Endothelial cell of umbilical vein (primary cell): ENCODE measurements at regions not wholly inside any gene's neighbourhood (a gene's known extent, or its start where the extent isn't known, plus 50 kb on each side); places are given as distances from the start of the nearest gene placed in this dataset.

Experiments used
- BruUV-seq: library from RNA; stranded (reverse); fragments of 400-500 nt; replicated peaks from 2 replicates; lab custom pipeline; 2021; lab: Mats Ljungman, UMichigan
- CTCF ChIA-PET: fragments of 300-600, 350-600 bp; sonication (Branson Sonifier 250); formaldehyde crosslinking; loops from one replicate; lab custom pipeline; 2021; ENCODE audit warnings: antibody characterized with exemption, inconsistent platforms; lab: Charles Lee
- POLR2A ChIA-PET: fragments of 300-600, 350-600 bp; sonication (Branson Sonifier 250); formaldehyde crosslinking; loops from one replicate; lab custom pipeline; 2021; ENCODE audit warnings: antibody characterized with exemption, inconsistent platforms; lab: Charles Lee
- DNase-seq: peaks from one replicate; pipeline ENCODE4 v3.0.0-alpha.2; 2011; ENCODE audit warnings: low read depth, low spot score
- FAIRE-seq: peaks from 2 replicates; lab custom pipeline; 2011; peaks lifted over from hg19 to GRCh38; lab: Jason Lieb, UNC
- H2AFZ ChIP-seq: 2 replicates; pipeline ENCODE4 v1.6.0; 2012; ENCODE audit warnings: low read depth, low read length, control low read depth, inconsistent platforms
- H3K27ac ChIP-seq: 2 replicates; pipeline ENCODE4 v1.5.1; 2011; ENCODE audit warnings: low read depth, mild to moderate bottlenecking, control low read depth, low read length, moderate library complexity; ENCODE audit not compliant: insufficient read depth
- H3K27me3 ChIP-seq, 2 experiments: 2 replicates each; pipeline versions ENCODE4 v1.6.0 to v1.6.1; 2011; ENCODE audit warnings: low read length in 2 of 2, mixed read lengths in 1 of 2; ENCODE audit not compliant: control insufficient read depth in 2 of 2, insufficient read depth in 2 of 2
- H3K36me3 ChIP-seq, 2 experiments: 2 replicates in 1 of 2; 3 replicates in 1 of 2; pipeline ENCODE4 v1.5.1; 2011; ENCODE audit warnings: low read length in 2 of 2, mild to moderate bottlenecking in 1 of 2, moderate library complexity in 1 of 2; ENCODE audit not compliant: control insufficient read depth in 2 of 2, insufficient read depth in 2 of 2; ENCODE audit errors: extremely low read depth in 1 of 2
- H3K4me1 ChIP-seq: 3 replicates; pipeline ENCODE4 v1.5.1; 2011; ENCODE audit warnings: mild to moderate bottlenecking, low read length; ENCODE audit not compliant: control insufficient read depth, insufficient read depth; ENCODE audit errors: extremely low read depth
- H3K4me2 ChIP-seq: 2 replicates; pipeline ENCODE4 v1.6.1; 2011; ENCODE audit warnings: low read length, control low read depth, mixed read lengths; ENCODE audit not compliant: insufficient read depth
- H3K4me3 ChIP-seq, 3 experiments: fragments of 200-600 bp in 1 of 3; sonication (generic), shearing (Covaris generic) in 1 of 3; replicated peaks in 1 of 3; 2 replicates each; pipeline ENCODE4 v1.5.1; 2011 to 2016; ENCODE audit warnings: control low read depth in 3 of 3, low read length in 3 of 3, mild to moderate bottlenecking in 2 of 3, inconsistent platforms in 1 of 3, low read depth in 1 of 3, moderate library complexity in 1 of 3; ENCODE audit not compliant: insufficient read depth in 1 of 3
- H3K79me2 ChIP-seq: 2 replicates; pipeline ENCODE4 v1.6.0; 2012; ENCODE audit warnings: low read length, inconsistent platforms; ENCODE audit not compliant: control insufficient read depth, insufficient read depth
- H3K9ac ChIP-seq: replicated peaks from 2 replicates; pipeline ENCODE3; 2011; ENCODE audit warnings: low read length, control low read depth; ENCODE audit not compliant: insufficient read depth; ENCODE audit errors: extremely low read depth
- H3K9me1 ChIP-seq: replicated peaks from 3 replicates; pipeline ENCODE4 v1.6.0; 2011; ENCODE audit warnings: mild to moderate bottlenecking, low read length; ENCODE audit not compliant: control insufficient read depth, insufficient read depth; ENCODE audit errors: extremely low read depth
- H3K9me3 ChIP-seq: replicated peaks from 2 replicates; pipeline ENCODE4 v1.5.1; 2012; ENCODE audit warnings: low read length, inconsistent platforms; ENCODE audit not compliant: control insufficient read depth, insufficient read depth
- H4K20me1 ChIP-seq: replicated peaks from 2 replicates; pipeline ENCODE3; 2011; ENCODE audit warnings: mild to moderate bottlenecking, low read length; ENCODE audit not compliant: control insufficient read depth, insufficient read depth; ENCODE audit errors: extremely low read depth
- CTCF ChIP-seq, 2 donors: IDR thresholded peaks; 1 replicate in 1 of 2; 2 replicates in 1 of 2; pipeline ENCODE4 v1.5.1; 2011; ENCODE audit warnings: low read length in 2 of 2, mild to moderate bottlenecking in 2 of 2, moderate library complexity in 2 of 2, control low read depth in 1 of 2, inconsistent platforms in 1 of 2, low read depth in 1 of 2; ENCODE audit not compliant: insufficient read depth in 1 of 2; ENCODE audit errors: extremely low read depth in 1 of 2
- EZH2 ChIP-seq: IDR thresholded peaks from 2 replicates; pipeline ENCODE4 v1.6.1; 2012; ENCODE audit warnings: borderline replicate concordance, low read depth, mild to moderate bottlenecking, moderate library complexity, low read length, inconsistent platforms; ENCODE audit not compliant: severe bottlenecking
- FOS ChIP-seq: IDR thresholded peaks from 2 replicates; pipeline ENCODE4 v1.6.1; 2011; ENCODE audit warnings: mild to moderate bottlenecking, low read length, moderate library complexity, borderline replicate concordance; ENCODE audit not compliant: insufficient read depth
- GATA2 ChIP-seq: IDR thresholded peaks from 2 replicates; pipeline ENCODE4 v1.7.0; 2011; ENCODE audit warnings: low read depth, mild to moderate bottlenecking, moderate library complexity, mixed read lengths, low read length; ENCODE audit not compliant: insufficient read length, insufficient read depth
- JUN ChIP-seq: IDR thresholded peaks from 2 replicates; pipeline ENCODE4 v1.6.1; 2011; ENCODE audit warnings: borderline replicate concordance, low read depth; ENCODE audit not compliant: insufficient read length, insufficient read depth
- MAX ChIP-seq: IDR thresholded peaks from 2 replicates; pipeline ENCODE4 v1.6.1; 2011; ENCODE audit not compliant: insufficient read depth, insufficient read length
- MYC ChIP-seq: IDR thresholded peaks from one replicate; pipeline ENCODE4 v1.6.1; 2011; ENCODE audit warnings: mild to moderate bottlenecking, low read depth, low read length
- POLR2A ChIP-seq: IDR thresholded peaks from 2 replicates; pipeline ENCODE4 v1.6.1; 2012; ENCODE audit warnings: low read depth, mild to moderate bottlenecking, control low read depth, low read length
- POLR2AphosphoS5 ChIP-seq: IDR thresholded peaks from 2 replicates; pipeline ENCODE4 v1.6.1; 2012; ENCODE audit warnings: low read depth, mild to moderate bottlenecking, control low read depth, low read length, moderate library complexity; ENCODE audit not compliant: insufficient read depth
- dilution Hi-C: fragments of 300-500 bp; cut with MboI; formaldehyde crosslinking; loops from one replicate; pipeline ENCODE4 v1.15.0; 2019; ENCODE audit warnings: low sequenced_read_pairs; ENCODE audit not compliant: extremely low pct_ligation_motif_present
- intact Hi-C: fragments of 100-400 bp; cut with micrococcal nuclease; formaldehyde crosslinking; loops from one replicate; pipeline ENCODE4 v1.10.0; 2022

- ChIA-PET POLR2A (no interaction called here), CTCF (no interaction called here)
- Histone ChIP-seq H3K79me2 (no peaks in the 10 kb centered on the region), H3K9me3 (no peaks in the 10 kb centered on the region), H3K27ac (no peak overlapping the region), H3K27me3 (no peaks in the 10 kb centered on the region), H3K9ac (no peak overlapping the region), H2AFZ (no peak overlapping the region), H3K4me2 (no peak overlapping the region), H3K4me1 (no peaks in the 10 kb centered on the region), H3K9me1 (no peaks in the 10 kb centered on the region), H3K36me3 (no peaks in the 10 kb centered on the region), H4K20me1 (no peaks in the 10 kb centered on the region), H3K4me3 (no peak overlapping the region)
- dilution Hi-C loops (no loop called here), intact Hi-C loops (no loop called here)
- DNase-seq: no peak
- no peak for FAIRE-seq
- TF ChIP-seq FOS (no peak), EZH2 (no peak), MAX (no peak), MYC (no peak), GATA2 (no peak), POLR2AphosphoS5 (no peak), POLR2A (no peak)
- no TSS peak for BruUV-seq
Measured at GRCh38 chr3:162799910-162800309, 1303.3 kb downstream of the OTOL1 start.

DNA sequence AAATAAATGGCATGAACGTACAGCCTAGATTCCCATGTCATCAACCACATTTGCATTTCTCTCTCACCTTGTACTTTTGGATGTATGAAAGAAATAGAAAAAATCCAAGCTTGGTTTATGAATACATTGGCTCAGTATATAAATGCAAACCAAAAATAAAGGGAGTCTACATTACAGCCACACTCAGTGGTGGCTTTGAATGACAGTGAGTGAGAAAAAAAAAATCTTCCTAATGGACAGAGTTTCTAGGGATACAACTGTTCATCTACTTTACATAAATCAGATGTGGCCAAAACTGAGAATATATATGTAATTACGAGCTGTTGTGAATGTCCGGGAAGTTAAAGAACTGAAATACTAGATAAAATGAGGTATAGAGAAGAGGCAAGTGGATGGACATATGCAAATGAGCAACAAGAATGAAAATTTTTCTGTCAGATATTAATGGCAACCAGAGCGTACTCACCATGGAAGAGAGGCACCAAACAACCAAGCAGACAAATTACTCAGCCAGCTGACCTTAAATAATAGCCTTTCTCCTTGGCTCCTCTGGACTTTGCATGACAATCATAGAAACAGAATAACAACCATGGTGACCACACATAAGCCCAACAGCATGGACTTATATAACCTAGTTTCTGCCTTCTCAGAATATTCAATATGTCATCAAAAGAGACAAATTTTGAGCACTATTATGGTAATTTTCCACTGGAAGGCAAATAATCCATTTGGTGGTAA is 1305.8 kb downstream of the OTOL1 start:
- Histone ChIP-seq H3K4me2 (no peak overlapping the region), H3K79me2 (no peaks in the 10 kb centered on the region), H3K9me3 (no peaks in the 10 kb centered on the region), H3K9ac (no peak overlapping the region), H3K27ac (no peak overlapping the region), H2AFZ (no peak overlapping the region), H3K9me1 (no peaks in the 10 kb centered on the region), H3K27me3 (no peaks in the 10 kb centered on the region), H3K36me3 (no peaks in the 10 kb centered on the region), H4K20me1 (no peaks in the 10 kb centered on the region), H3K4me1 (no peaks in the 10 kb centered on the region), H3K4me3 (no peak overlapping the region)
- BruUV-seq: no TSS peak
- DNase-seq (no peak), FAIRE-seq (no peak)
- TF ChIP-seq GATA2: no peak
- no peak for TF ChIP-seq FOS
- no peak for TF ChIP-seq MAX
- TF ChIP-seq MYC: no peak
- TF ChIP-seq CTCF (IDR thresholded peaks at IDR 0.05; ENCODE audit: extremely low read depth in 1 of 2, insufficient read depth in 1 of 2, low read depth in 1 of 2, low read length in 2 of 2): no peak
- no peak for TF ChIP-seq POLR2AphosphoS5
- no peak for TF ChIP-seq EZH2
- TF ChIP-seq JUN: no peak
- no peak for TF ChIP-seq POLR2A
- intact Hi-C loops: no loop called here
- POLR2A ChIA-PET: no interaction called here
- CTCF ChIA-PET: no interaction called here
- dilution Hi-C loops: no loop called here
